H9 (cell line): ENCODE measurements at regions not wholly inside any gene's neighbourhood (a gene's known extent, or its start where the extent isn't known, plus 50 kb on each side); places are given as distances from the start of the nearest gene placed in this dataset.

ENCODE experiments used
- DNase-seq: peaks from one replicate; pipeline ENCODE4 v3.0.0-alpha.2; 2017
- H2AFZ ChIP-seq: one replicate; pipeline ENCODE4 v1.6.1; 2013; ENCODE audit warnings: mild to moderate bottlenecking, low read length, control low read depth, moderate library complexity
- H2AK5ac ChIP-seq: 2 replicates; pipeline ENCODE4 v1.6.1; 2013; ENCODE audit warnings: low read length, control low read depth, mixed read lengths; ENCODE audit not compliant: insufficient read length
- H2BK120ac ChIP-seq: one replicate; pipeline ENCODE4 v1.6.1; 2013; ENCODE audit warnings: low read depth, mild to moderate bottlenecking, low read length, control low read depth, inconsistent platforms; ENCODE audit not compliant: poor library complexity, severe bottlenecking
- H2BK12ac ChIP-seq: 2 replicates; pipeline ENCODE4 v1.6.1; 2013; ENCODE audit warnings: low read length, control low read depth, mixed read lengths, low read depth; ENCODE audit not compliant: insufficient read length
- H2BK15ac ChIP-seq: 2 replicates; pipeline ENCODE4 v1.6.1; 2013; ENCODE audit warnings: low read depth, low read length, control low read depth
- H2BK20ac ChIP-seq: one replicate; pipeline ENCODE4 v1.6.1; 2013; ENCODE audit warnings: low read depth, mild to moderate bottlenecking, low read length, control low read depth, inconsistent platforms; ENCODE audit not compliant: poor library complexity, severe bottlenecking
- H2BK5ac ChIP-seq: 2 replicates; pipeline ENCODE4 v1.6.1; 2013; ENCODE audit warnings: low read length, control low read depth, mixed read lengths; ENCODE audit not compliant: insufficient read length
- H3K14ac ChIP-seq: 2 replicates; pipeline ENCODE4 v1.6.1; 2013; ENCODE audit warnings: low read length, control low read depth; ENCODE audit not compliant: insufficient read depth
- H3K18ac ChIP-seq: 2 replicates; pipeline ENCODE4 v1.6.1; 2013; ENCODE audit warnings: low read depth, mild to moderate bottlenecking, mixed read lengths, low read length, control low read depth; ENCODE audit not compliant: insufficient read length
- H3K23ac ChIP-seq: 2 replicates; pipeline ENCODE4 v1.6.1; 2013; ENCODE audit warnings: low read length, control low read depth, mixed read lengths, low read depth; ENCODE audit not compliant: insufficient read length
- H3K23me2 ChIP-seq: 2 replicates; pipeline ENCODE4 v1.6.1; 2013; ENCODE audit warnings: low read depth, mild to moderate bottlenecking, mixed read lengths, low read length, control low read depth; ENCODE audit not compliant: insufficient read length, poor library complexity, severe bottlenecking
- H3K27ac ChIP-seq: 2 replicates; pipeline ENCODE4 v1.5.1; 2013; ENCODE audit warnings: low read length, control low read depth, mixed read lengths, low read depth; ENCODE audit not compliant: insufficient read length
- H3K27me3 ChIP-seq: 2 replicates; pipeline ENCODE4 v1.6.1; 2013; ENCODE audit warnings: low read length, control low read depth, inconsistent platforms; ENCODE audit not compliant: insufficient read depth
- H3K4ac ChIP-seq: 2 replicates; pipeline ENCODE4 v1.6.1; 2013; ENCODE audit warnings: low read depth, mild to moderate bottlenecking, control low read depth, inconsistent platforms, low read length, moderate library complexity
- H3K4me1 ChIP-seq: 2 replicates; pipeline ENCODE4 v1.6.1; 2013; ENCODE audit warnings: low read length, control low read depth, inconsistent platforms; ENCODE audit not compliant: insufficient read depth
- H3K4me2 ChIP-seq: 2 replicates; pipeline ENCODE4 v1.6.1; 2013; ENCODE audit warnings: low read length, control low read depth, mixed read lengths; ENCODE audit not compliant: insufficient read length, insufficient read depth
- H3K56ac ChIP-seq: 2 replicates; pipeline ENCODE4 v1.6.1; 2013; ENCODE audit warnings: low read depth, mild to moderate bottlenecking, mixed read lengths, low read length, control low read depth; ENCODE audit not compliant: insufficient read length
- H3K79me1 ChIP-seq: 2 replicates; pipeline ENCODE4 v1.6.1; 2013; ENCODE audit warnings: low read depth, mild to moderate bottlenecking, moderate library complexity, low read length, control low read depth, inconsistent platforms; ENCODE audit not compliant: insufficient read depth, poor library complexity, severe bottlenecking
- H3K79me2 ChIP-seq: 2 replicates; pipeline ENCODE4 v1.6.1; 2013; ENCODE audit warnings: low read length, control low read depth, inconsistent platforms; ENCODE audit not compliant: insufficient read depth
- H3K9ac ChIP-seq: 2 replicates; pipeline ENCODE4 v1.6.1; 2013; ENCODE audit warnings: low read length, control low read depth, mixed read lengths; ENCODE audit not compliant: insufficient read length; ENCODE audit errors: extremely low read depth
- H3K9me3 ChIP-seq: one replicate; pipeline ENCODE4 v1.6.1; 2013; ENCODE audit warnings: low read depth, low read length, inconsistent platforms; ENCODE audit not compliant: control insufficient read depth
- H3T11ph ChIP-seq: one replicate; pipeline ENCODE4 v1.6.1; 2013; ENCODE audit warnings: mild to moderate bottlenecking, low read length, control low read depth, inconsistent platforms
- H4K20me1 ChIP-seq: one replicate; pipeline ENCODE4 v1.6.1; 2013; ENCODE audit not compliant: control insufficient read depth, insufficient read length, insufficient read depth
- H4K5ac ChIP-seq: 2 replicates; pipeline ENCODE4 v1.6.1; 2013; ENCODE audit warnings: low read depth, mild to moderate bottlenecking, mixed read lengths, low read length, control low read depth; ENCODE audit not compliant: insufficient read length
- H4K8ac ChIP-seq: replicated peaks from 2 replicates; pipeline ENCODE4 v1.6.1; 2013; ENCODE audit warnings: low read length, control low read depth, mixed read lengths, low read depth; ENCODE audit not compliant: insufficient read length
- H4K91ac ChIP-seq: 2 replicates; pipeline ENCODE4 v1.6.1; 2013; ENCODE audit warnings: low read depth, mild to moderate bottlenecking, moderate library complexity, mixed read lengths, low read length, control low read depth; ENCODE audit not compliant: insufficient read length
- H3K27ac Mint-ChIP-seq, 3 experiments: 2 replicates in 2 of 3; 3 replicates in 1 of 3; pipeline ENCODE4 v1.8.0; 2020 to 2021; ENCODE audit warnings: mixed read lengths in 3 of 3, mild to moderate bottlenecking in 1 of 3, moderate library complexity in 1 of 3
- H3K27me3 Mint-ChIP-seq: 2 replicates; pipeline ENCODE4 v1.8.0; 2021; ENCODE audit warnings: low read depth, mild to moderate bottlenecking, moderate library complexity, mixed read lengths
- H3K36me3 Mint-ChIP-seq, 3 experiments: 2 replicates in 2 of 3; 3 replicates in 1 of 3; pipeline ENCODE4 v1.8.0; 2020 to 2021; ENCODE audit warnings: low read depth in 3 of 3, mixed read lengths in 3 of 3; ENCODE audit not compliant: insufficient read depth in 1 of 3
- H3K4me1 Mint-ChIP-seq, 2 experiments: 2 replicates each; pipeline ENCODE4 v1.8.0; 2020; ENCODE audit warnings: mixed read lengths in 2 of 2
- H3K4me3 Mint-ChIP-seq, 2 experiments: 2 replicates in 1 of 2; 3 replicates in 1 of 2; pipeline ENCODE4 v1.8.0; 2020 to 2021; ENCODE audit warnings: mild to moderate bottlenecking in 2 of 2, mixed read lengths in 2 of 2, moderate library complexity in 1 of 2
- H3K9me3 Mint-ChIP-seq, 2 experiments: 2 replicates in 1 of 2; 3 replicates in 1 of 2; pipeline ENCODE4 v1.8.0; 2020; ENCODE audit warnings: mild to moderate bottlenecking in 2 of 2, mixed read lengths in 2 of 2, moderate library complexity in 1 of 2
- CTCF ChIP-seq: fragments of 200-600 bp; sonication (generic); conservative IDR thresholded peaks from 3 replicates; pipeline ENCODE4 v1.8.0; 2021; ENCODE audit warnings: antibody characterized with exemption, mild to moderate bottlenecking
- WGBS: extraction: QIAGEN DNeasy Blood & Tissue Kit; methylation state at CpG from one replicate; pipeline ENCODE4 v1.1.7; 2013; ENCODE audit warnings: missing lambda C conversion rate, low lambda C conversion rate, mixed read lengths; ENCODE audit not compliant: insufficient read length; ENCODE audit errors: extremely low coverage; 5-methylcytosine and 5-hydroxymethylcytosine counted together

GRCh38 chr16:6012716-6013115, 915.1 kb upstream of the EEF2KMT start:
- Histone ChIP-seq H2BK12ac (no peak overlapping the region), H3K56ac (no peak overlapping the region), H3K27me3 (no peaks in the 10 kb centered on the region), H2BK5ac (no peak overlapping the region), H2AFZ (no peak overlapping the region), H3K9ac (no peak overlapping the region), H4K5ac (no peak overlapping the region), H3K4me1 (no peaks in the 10 kb centered on the region), H4K91ac (no peak overlapping the region), H2BK15ac (no peak overlapping the region), H3K79me2 (no peaks in the 10 kb centered on the region), H2BK120ac (no peak overlapping the region), H3K18ac (no peak overlapping the region), H4K8ac (no peak overlapping the region), H4K20me1 (no peaks in the 10 kb centered on the region), H3K4me2 (no peak overlapping the region), H3K79me1 (no peaks in the 10 kb centered on the region), H3T11ph (no peak overlapping the region), H3K14ac (no peak overlapping the region), H3K23ac (no peak overlapping the region), H3K9me3 (no peaks in the 10 kb centered on the region), H2BK20ac (no peak overlapping the region), H3K23me2 (no peaks in the 10 kb centered on the region), H3K4ac (no peak overlapping the region), H2AK5ac (no peak overlapping the region), H3K27ac (no peak overlapping the region)
- Mint-ChIP-seq H3K9me3 (no peaks in the 10 kb centered on the region; a peak in 1 of 5 replicates), H3K27ac (no peak overlapping the region), H3K4me1 (no peaks in the 10 kb centered on the region; a peak in 1 of 4 replicates), H3K36me3 (no peaks in the 10 kb centered on the region), H3K4me3 (no peak overlapping the region), H3K27me3 (peaks cover 19% of the 10 kb centered on the region)
- TF ChIP-seq CTCF: no peak
- no peak for DNase-seq
- no CpG with 5 or more reads among the region's 1 CpG for WGBS
